Renal cortex interstitium (tissue), 11 donors: ENCODE measurements at regions not wholly inside any gene's neighbourhood (a gene's known extent, or its start where the extent isn't known, plus 50 kb on each side); places are given as distances from the start of the nearest gene placed in this dataset.

Experiments used
- DNase-seq, 11 donors: peaks; one replicate each; pipeline ENCODE4 v3.0.0-alpha.2; 2013; ENCODE audit warnings: low read depth in 9 of 11, low spot score in 4 of 11; ENCODE audit errors: extremely low read depth in 1 of 11

DNA sequence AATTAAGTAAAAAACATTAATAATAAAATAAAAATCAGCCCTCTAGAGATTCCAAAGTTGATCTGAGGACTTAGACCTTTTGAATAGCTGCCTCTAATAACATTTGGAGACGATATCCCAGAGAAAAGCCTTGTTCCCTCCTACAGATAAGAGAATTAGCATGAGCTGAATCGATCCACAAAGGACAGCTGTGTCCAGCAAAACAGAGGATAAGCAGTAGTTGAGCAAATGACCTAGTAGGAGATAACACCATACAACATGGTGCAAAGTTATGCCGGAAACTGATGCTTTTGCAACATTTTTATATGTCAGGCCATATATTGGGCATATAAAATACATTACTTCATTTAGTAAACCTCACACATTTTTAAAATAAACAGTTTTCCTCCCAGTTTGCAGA, 212.2 kb upstream of the PRR16 start:
- DNase-seq: no peak

DNA sequence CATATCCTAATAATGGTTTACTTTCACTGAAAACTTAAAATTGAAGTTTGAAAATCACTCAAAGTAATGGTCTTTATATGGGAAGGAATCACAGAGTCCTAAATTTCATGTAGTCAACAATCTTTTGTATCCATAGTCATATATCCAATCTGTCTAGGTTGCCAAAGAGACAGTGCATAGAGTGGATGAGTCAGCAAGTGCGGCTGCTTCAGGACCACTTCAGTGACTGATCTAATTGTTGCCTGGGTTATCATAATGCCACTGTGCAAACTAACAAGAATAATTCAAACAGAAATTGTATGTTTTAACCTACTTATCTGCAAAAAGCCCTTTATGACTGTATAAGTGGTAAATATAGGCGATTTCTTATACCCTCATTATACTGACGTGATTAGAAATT, 211.3 kb upstream of the PRR16 start:
- DNase-seq: no peak

GRCh38 chr5:120254385-120254784, 209.7 kb upstream of the PRR16 start:
- DNase-seq: no peak

DNA sequence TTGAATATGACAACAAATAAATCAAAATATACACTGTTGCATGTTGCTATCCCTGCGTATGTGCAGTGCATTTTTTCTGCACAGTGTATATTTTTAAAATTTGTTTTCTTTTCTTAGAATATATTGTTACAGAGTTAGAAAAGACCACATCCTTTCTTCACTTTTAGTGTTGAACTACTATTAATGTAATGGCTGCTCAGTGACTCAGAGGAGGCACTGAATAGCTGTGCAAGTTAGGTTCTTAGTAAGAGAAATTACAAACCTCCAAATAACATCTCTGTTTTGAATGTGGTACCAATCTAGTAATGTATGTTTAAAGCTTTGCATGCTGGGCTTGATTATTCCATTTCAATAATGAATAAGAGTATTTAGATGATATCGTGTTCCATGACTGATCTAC, 208.9 kb upstream of the PRR16 start:
- no peak for DNase-seq

DNA sequence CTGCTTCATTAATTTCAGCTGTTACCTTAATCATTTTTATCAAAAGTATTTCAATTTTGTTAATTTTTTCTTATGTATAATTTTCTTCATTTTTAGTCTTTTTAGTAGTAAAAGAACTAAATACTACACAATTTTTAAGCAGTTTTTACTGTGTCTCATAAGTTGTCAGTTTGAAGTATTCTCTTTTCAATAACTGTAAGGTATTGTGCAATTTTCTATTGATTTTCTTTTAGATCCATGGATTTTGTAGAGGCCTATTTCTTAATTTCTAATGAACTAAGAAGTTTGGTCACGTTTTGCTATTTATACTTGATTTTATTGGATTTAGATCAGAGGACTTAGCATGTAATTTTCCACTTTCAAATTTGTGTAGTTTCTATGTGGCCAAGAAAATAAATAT, 207.7 kb upstream of the PRR16 start:
- no peak for DNase-seq

- DNase-seq: no peak
Observed at GRCh38 chr5:120257358-120257971, 206.6 kb upstream of the PRR16 start.

DNA sequence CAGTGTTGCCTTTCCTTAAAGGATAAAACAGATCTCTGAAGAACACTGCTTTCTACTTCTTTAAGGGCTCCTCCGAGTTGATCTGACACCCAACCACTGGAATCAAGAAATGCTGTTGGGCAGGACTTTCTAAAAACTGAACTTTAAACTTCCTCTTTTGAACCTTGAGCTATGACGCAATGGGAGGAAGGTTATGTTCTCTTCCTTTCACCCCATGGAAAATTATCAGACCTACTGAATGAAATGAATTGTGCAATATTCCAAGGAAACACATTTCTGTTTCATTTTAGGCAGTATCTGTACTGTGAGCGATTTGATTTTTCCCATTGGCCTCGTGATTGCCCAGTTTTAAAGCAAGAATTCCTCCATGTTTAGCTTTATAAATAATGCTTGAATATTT, 206.0 kb upstream of the PRR16 start:
- no peak for DNase-seq

DNA sequence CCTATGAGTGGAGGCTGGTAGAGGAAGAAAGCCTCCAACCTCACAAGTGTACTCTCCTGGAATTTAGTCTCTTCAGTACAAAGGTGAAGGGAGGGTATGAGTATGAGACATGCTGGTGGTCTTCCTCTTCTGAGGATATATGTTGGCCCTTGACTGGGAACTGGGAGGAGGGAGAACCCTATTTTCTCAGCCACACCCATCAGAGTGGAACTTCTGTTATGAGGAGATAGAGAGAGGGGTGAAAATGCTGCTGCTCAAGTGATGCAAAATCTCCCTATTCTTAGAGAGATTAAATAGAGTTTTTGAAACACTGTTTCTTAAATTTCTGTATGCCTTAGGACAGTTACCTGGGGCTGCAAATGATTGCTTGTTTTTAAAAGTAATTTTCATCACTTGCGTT, 203.4 kb upstream of the PRR16 start:
- DNase-seq: no peak

- DNase-seq: no peak
Observed at GRCh38 chr5:120270498-120270897, 193.6 kb upstream of the PRR16 start.

DNA sequence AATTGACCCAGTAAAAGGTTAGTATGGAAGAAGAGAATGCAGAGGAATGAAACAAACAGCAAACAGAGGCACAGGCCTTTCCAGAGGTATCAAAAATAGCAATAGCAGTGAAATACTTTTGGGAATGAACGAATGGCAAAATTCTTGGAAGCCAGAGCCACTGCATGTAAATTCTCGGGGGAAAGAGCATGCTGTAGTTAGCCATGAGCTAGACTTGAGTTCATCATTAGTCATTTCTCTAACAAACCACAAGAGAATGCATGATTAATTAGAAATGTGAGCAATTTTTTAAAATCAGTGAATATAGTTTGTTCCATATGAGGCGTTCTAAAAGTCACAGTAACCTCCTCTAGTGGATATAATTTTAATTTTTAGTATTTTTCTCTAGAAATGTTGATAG, 170.3 kb upstream of the PRR16 start:
- DNase-seq: no peak

GRCh38 chr5:120297616-120298015, 166.5 kb upstream of the PRR16 start:
- no peak for DNase-seq

GRCh38 chr5:120298981-120299380, 165.1 kb upstream of the PRR16 start:
- DNase-seq: no peak

DNA sequence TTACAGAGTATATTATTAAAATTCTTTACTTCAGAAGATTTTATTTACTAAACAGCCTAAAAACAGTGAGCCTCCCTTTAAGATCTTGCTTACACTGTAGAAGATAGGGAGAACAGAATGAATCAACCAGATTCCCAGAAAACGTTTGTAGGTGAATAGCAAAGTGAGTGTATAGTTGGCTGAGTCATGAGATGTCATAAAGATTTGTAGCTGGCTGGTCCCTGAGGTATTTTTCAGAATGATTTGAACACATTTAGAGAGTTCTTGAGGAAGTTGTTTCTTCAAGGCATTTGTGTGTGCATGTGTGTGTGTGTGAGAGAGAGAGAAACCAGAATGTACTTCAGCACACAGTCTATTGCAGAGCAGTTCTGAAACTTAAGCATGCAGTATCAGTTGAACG, 159.4 kb upstream of the PRR16 start:
- no peak for DNase-seq

DNA sequence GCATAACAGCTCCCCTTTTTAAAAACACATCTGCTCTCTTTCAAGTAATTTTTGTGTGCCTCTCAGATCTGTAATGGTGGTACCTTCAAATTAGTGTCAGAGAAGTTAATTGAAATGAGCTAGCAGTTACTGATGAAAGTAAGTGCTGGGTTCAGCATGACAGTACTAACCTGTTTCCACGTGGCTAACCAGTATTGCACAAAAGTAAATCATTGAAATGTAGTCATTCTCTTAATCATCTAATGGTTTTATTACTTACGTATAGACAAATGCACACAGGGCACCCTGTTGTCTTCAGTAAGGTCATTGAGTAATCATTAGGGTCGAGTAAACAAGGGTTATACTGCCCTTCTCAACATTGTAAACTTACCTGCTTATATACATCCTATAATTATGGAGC, 157.8 kb upstream of the PRR16 start:
- no peak for DNase-seq

DNA sequence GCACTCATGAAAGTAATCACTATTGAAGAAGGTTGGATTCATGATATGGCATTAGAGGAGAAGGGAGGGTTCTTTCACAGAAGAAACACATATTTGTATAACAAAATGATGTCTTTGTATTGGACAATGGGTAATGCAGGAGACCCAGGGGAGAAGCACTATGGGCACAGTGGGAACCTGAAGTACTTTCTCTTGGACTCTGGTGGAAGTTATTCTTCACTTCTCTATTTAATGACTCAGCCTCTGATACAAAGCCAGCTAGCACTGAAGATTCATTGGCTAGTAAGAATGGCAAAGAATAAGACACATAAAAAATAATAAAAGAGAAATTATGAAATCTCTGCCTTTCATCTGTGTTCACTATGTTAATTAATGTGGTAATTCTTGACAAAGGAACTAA, 149.9 kb upstream of the PRR16 start:
- no peak for DNase-seq

GRCh38 chr5:120320626-120321025, 143.5 kb upstream of the PRR16 start:
- no peak for DNase-seq

DNA sequence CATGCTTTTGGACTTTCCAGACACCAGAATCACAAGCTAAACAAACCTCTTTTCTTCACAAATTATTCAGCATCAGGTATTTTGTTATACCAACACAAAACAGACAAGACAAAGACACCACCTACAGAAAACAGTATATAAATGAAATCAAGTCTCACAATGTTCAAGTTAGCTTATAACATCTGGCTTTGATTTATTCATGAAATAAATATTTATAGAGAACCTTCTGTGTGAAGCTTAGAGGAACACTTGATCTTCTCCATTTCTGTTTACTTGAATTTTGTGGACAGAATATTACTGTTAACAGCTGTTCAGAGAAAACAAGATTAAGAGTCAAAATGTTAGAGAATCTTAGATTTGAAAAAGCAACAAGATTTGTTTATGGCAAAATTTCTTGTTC, 137.4 kb upstream of the PRR16 start:
- DNase-seq: no peak

DNA sequence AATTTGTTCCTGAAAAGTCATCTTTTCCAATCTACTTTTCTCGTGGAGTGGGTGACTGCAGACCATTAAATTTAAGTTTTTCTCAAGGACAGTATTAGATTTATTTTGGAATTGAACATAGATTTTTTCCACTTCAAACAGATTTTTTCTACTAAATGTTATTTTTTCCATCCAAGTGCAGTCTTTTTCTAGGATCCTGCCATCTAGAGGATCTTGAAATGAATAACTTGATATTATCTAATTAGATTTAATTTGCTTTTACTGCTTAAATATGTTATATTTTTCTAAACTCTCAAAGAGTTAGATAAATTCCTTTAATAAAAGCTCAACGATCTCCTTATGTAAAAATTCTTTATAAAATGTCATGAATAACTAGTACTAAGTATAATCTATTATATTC, 136.9 kb upstream of the PRR16 start:
- DNase-seq: no peak

DNA sequence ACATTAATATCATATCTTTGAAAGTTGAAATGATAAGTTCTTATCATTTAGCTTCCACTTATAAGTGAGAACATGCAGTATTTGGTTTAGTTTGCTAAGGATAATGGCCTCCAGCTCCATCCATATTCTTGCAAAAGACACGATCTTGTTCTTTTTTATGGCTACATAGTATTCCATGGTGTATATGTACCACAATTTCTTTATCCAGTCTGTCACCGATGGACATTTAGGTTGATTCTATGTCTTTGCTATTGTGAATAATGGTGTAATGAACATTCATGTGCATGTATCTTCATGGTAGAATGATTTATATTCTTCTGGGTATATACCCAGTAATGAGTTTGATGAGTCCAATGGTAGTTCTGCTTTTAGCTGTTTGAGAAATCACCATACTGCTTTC, 135.0 kb upstream of the PRR16 start:
- no peak for DNase-seq

DNA sequence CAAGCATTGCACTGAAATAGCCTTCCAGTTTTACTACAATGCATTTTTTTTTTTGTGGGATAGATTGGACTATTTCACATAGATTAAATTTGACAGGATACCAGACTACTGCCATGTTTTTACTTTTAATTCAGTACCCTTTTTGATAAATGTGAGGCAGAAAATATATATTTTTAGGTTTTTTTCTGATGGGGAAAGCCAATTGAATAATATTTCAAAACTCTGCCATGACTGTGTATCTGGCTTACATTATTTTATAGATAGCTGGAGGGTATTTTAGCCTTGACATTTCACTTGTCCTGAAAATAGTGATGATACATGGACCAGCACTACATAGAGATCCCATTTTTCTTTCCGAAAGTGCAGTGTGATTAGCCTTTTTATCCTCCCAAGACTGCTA, 133.5 kb upstream of the PRR16 start:
- no peak for DNase-seq

DNA sequence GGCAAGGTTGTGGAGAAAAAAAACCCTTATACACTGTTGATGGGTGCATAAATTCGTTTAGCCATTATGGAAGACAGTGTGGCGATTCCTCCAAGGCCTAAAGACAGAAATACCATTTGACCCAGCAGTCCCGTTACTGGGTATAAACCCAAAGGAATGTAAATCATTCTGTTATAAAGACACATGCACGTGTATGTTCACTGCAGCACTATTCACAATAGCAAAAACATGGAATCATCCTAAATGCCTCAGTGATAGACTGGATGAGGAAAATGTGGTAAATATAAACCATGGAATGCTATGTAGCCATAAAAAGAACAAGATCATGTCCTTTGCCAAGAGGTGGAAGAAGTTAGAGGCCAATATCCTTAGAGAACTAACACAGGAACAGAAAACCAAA, 119.9 kb upstream of the PRR16 start:
- no peak for DNase-seq

- no peak for DNase-seq
Observed at GRCh38 chr5:120345947-120346346, 118.2 kb upstream of the PRR16 start.
